NCI-H2196 (cell line): ENCODE measurements at regions not wholly inside any gene's neighbourhood (a gene's known extent, or its start where the extent isn't known, plus 50 kb on each side); places are given as distances from the start of the nearest gene placed in this dataset.

Experiments
- DNase-seq: peaks from one replicate; lab custom pipeline; 2025; ENCODE audit not compliant: unreplicated experiment; lab: John Stamatoyannopoulos, UW

DNA sequence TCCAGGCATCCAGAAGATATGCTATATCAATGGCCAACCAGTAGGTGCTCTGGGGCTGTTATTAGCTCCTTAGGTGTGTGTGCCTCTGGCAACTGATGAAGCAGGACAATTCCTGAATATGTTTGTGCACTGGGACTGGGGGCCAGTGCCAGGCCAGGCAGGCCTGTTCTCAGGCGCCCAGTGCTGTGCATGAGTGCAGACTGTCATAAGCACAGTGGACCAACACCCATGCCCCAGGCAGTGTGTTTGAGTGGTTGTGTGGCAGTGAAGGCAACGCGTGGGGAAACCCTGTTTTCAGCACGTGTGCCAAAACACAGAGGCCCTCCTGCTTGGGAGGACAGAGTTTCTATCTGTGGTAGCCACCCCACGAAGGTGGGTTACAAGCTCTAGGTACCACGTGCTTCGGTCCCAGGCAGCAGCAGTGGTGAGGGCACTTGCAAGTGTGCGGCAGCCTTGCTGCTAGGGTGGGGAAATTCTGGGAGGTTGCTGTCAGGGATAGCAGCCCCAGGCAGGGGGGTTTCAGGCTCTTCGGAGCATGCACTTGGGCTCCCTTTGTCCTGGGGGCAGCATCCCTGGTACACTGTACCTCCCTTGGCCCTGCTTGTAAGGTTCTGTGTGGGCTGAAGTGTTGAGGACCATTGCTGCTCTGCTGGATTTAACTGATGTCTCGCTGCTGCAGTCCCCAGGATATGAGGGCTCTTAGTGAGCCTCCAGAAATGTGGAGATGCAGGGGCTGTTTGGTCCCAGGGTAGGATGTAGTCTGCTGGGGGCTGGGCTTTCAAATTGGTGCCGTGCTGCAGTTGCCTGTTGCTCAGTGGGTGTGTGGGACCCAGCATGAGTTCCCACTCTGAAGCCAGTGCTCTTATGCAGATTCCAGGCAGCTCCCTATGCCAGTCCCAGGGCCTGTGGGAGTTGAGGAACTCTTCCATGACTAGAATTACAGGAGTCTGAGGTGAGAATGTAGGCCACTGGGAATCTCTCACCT lies 280.9 kb downstream of the RPRM start:
- no peak for DNase-seq

DNA sequence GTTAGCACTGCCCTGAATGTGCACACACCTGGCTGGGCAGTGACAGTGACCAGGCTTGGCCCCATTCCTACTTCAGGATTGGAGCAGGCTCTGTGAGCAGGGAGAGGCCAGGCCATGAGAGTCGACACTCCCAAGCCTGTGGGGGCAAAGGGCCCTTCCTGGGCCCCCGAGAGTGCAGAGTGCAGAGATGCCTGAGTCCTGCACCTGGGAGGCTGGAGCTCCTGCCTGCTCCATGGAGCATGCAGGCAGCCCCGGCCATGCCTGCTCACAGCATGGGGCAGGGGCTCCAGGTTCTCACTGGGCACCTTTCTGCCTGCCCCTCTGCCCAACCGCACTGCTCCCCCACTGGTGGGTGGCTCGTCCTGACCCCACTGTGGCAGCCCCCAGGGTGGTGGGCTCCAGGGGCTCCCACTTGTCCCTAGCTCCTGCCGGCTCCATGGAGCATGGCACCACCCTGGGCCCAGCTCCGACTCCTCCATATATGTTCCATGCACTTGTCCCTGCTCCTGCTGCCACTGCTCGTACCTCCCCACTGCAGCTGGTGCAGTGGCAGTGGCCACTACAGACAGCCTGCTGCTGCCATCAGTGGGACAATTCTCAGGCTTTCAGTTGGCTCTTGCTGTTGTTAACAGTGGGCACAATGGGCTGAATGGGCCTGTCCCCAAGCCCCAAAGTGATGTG lies 282.0 kb downstream of the RPRM start:
- no peak for DNase-seq

DNA sequence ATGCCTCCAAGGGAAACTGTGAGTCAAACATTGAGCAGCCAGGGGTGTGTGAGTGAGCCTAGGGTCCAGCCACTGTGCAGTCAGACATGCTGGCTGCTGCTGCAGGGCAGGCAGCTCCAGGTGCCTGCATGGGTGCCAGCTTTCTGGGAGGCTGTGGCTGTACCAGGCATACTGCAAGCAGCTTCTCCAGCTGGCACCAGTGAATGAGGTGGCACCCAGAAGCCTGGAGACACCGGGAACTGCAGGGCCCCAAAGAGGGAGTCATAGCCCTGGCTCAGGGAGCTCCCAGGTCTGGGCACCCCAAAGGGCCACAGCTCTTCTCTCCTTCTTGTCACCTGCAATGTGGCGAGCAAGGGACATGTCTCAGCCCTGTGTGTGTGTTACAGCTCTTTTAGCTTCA lies 283.2 kb downstream of the RPRM start:
- DNase-seq, result no peak

DNA sequence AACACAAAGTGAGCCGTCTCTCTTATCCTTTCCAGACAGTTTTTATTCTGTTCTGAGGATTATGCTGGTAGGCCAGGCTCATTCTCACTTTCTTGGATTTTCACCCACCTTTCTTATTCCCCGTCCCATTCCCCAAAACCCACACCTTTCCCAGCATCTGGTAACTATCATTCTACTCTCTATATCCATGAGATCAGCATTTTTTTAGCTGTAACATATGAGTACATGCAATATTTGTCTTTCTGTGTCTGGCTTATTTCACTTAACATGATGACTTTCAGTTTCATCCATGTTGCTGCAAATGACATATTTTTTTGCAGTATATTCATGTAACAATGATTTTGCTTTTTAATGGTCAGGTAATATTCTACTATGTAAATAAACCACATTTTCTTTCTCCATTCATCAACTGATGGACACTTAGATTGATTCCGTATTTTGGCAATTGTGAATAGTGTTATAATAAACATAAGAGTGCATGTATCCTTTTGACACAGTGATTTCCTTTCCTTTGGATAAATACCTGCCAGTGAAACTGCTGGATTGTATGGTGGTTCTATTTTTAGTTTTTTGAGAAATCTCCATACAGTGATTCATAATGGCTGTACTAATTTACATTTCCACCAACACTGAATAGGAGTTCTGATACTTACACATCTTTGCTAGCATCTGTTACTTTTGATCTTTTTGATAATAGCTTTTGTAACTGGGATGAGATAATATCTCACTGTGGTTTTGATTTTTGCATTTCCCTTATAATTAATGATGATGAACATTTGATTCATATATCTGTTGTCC lies 289.3 kb downstream of the RPRM start:
- no peak for DNase-seq

DNA sequence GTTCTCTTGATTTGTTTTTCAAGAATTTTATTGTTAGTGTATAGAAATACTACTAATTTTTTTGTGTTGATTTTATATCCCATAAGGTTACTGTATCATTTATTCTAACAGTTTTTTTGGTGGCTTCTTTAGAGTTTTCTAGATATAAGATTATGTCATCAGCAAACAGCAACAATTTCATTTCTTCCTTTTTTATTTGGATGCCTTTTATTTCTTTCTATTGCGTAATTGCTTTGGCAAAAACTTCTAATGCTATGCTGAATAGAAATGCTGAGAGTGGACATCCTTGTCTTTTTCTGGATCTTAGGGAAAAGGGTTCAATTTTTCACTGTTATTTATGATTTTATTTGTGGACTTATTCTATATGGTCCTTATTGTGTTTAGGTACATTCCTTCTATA lies 298.8 kb downstream of the RPRM start:
- DNase-seq, result no peak

DNA sequence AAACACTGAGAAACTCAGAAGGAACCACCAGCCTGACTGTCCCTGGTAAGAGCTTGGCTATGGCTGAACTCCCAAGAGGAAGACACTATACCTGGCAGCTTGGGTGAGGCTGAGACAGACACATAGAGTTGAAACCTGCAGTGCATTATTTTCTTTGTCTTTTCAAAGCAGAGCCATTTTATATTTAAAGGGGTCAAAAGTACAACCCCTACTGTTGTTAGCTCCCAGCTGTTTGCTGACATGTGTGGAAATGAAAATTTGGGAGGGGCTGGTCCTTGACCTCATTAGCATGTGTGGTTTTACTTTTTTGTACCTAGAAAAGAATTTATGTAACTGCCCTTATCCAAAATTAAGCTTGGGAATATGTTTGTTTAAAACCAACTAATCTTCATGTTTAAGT lies 309.0 kb downstream of the RPRM start:
- DNase-seq, result no peak

DNA sequence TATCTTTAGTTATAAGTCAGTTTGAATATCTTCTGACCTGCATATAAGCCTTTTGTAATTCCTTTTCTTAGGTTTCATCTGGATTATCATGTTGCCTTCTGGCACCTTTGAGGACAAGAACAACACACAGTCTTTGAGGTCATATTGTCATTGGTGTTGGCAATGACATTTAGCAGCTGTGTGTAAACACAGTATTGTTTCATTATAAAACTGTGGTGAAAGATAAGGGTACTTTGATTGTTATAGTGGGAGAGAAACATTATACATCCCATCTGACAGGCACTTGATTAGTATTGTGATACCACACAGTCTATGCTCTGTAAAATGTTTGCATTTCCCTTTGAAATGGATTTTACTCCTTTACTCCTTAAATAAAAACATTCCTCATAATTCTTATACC lies 313.5 kb downstream of the RPRM start:
- no peak for DNase-seq

DNA sequence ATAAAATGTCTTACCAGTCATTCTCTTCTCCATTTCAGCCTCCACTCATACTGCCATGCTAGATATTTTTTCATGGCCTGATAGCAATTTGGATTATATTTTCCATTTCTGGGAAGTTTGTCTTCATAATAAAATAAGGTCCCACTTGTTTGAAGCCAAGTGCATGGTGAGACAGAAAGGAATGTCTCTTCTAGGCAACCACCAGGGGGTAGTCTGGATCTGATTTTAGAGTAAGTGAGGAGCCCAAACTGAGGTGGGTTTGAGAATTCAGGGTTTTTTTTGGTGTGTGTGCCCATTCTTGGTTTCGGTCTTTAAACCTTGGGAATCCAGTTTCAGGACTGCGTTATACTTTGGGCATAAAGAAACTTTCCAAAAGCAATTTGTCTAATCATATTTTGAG lies 315.5 kb downstream of the RPRM start:
- no peak for DNase-seq

DNA sequence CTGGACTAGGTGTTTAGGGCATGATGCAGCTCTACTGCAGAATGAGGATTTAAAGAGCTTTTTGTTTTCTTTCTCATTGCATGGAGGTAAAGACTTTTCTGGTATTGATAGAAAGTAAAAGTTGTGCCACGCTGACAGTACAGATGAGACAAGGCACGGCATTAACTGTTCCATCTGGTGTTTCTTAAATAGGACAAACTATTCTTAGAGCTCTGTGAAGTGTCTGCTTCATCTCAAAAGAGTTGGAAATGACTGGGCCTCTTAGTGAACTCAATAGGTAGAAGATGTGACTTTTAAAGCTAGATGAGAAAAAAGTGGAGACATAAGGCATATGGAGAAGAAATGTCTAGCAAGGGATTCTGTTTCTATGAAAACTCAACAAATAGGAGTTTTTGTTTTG lies 321.8 kb downstream of the RPRM start:
- no peak for DNase-seq

DNA sequence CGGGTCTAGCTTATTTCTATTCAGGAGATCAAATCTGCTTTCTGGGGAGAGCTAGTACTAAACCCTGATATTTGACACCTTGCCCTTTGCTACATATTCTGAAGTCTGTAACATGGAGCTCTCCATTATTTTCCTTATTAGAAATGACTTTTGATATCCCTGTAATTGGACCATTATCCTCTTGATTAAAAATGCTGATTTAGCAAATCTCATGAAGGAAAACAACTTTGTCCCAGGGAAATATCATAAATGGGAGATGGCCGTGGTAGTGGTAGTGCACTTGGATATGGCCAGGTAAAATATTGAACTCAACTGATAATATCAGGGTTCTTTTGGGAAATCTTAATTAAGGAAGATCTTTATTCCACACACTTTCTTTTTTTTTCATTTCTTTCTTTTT lies 326.5 kb downstream of the RPRM start:
- DNase-seq, result no peak

DNA sequence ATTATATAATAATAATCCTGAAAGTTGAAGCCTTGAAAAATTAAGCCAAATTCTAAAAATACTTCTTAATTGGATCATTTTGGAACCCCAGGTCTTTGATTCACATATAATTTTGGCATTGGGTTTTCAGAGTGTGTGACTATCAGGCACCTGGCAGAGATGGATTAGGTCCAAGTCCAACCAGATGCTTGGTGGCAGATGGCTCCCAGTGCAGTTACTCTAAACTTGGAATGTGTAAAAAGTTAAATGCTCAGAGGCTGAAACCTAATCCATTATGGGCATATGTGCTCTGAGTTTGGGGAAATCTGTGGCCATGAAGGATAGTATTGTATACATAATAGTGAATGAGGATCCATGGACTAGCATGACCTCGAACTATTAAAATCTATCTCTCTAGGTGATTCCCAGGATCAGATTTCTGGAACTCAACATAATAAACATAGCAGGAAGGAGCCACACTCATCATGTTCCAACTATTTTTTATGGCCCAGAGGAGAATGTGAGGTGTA lies 333.0 kb downstream of the RPRM start:
- no peak for DNase-seq

DNA sequence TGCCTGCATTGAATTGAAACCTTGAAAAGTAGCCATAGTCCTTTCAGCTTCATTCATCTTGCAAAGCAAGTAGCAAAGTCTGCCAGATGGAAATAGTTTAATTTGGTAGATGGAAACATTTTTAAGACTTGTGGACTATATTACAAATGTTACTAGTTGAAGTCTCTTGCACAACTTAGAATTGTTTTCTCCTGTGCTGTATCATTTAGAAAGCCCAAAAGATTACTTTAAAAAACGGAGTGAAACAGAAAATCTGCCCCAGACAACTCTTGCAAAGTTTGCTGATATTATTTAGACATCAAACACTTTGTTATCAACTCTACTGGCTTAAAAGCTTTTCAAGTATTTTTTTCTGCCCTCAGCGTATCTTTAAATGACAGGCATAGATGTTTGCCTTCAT lies 335.0 kb downstream of the RPRM start:
- no peak for DNase-seq

DNA sequence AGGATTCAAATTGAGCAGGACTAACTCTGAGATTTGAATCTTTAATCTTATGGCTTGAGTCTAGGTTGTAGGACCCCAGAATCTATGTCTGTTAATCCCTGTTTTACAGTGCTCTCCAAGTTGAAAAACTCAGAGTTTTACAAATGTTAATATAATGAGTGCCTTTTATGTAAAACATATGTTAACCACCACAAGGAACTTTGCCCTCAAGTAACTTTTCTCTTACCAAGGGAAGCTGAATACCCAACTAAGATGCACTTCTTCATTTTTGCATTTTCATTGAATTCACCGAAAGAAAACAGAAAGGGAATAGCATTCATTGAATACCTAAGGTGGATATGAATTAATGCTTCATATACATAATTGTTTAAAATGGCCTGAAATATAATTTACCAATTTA lies 338.1 kb downstream of the RPRM start:
- DNase-seq, result no peak

DNA sequence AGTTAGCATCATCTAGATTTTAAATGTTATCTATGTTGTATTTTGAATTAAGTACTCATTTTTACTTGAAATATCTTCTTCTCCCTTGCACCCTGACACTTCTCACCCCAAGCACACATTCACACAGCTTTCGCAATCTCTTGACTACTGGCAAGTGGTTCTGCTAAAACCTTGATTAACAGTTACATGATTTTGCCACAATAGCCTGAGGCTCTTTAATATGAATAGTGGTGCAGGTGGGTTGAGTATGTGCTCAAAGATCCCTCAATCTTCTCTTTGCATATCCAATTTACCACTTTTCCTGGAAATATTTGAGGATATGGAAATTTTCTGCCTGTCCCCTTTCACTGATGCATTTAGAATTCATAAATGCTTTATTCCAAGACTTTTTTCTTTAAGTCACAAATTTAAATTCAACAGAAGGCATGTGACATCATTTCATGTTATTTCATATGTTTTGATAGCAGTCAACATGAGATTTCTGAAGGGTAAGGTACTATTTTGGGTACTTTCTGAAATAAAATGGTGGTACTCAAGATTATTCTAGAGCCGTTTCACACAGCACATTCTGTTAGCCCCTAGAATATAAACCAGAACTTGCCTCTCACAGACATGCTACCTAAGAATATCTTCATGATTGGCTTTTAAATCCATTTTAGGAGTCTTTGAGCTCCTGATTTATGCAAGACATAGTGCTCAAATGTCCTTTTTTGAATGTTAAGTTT lies 339.7 kb downstream of the RPRM start:
- DNase-seq, result no peak

DNA sequence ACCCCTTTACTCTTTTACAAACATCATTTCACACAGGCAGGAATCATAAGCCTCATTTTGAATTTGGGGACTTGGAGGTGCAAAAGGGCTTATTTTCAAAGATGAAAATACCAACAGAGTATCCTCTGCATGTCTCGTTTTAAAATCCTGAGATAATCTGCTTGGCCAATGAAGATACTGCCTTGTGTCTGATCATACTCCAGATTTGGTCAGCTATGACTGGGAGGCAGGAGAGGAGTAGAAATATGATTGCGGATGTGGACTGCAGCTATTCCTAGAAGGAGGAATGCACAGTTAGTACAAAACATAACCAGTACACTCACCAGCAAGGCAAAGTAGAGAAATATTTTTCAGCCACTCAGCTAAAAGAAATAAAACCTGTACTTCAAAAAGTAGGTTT lies 342.3 kb downstream of the RPRM start:
- no peak for DNase-seq

DNA sequence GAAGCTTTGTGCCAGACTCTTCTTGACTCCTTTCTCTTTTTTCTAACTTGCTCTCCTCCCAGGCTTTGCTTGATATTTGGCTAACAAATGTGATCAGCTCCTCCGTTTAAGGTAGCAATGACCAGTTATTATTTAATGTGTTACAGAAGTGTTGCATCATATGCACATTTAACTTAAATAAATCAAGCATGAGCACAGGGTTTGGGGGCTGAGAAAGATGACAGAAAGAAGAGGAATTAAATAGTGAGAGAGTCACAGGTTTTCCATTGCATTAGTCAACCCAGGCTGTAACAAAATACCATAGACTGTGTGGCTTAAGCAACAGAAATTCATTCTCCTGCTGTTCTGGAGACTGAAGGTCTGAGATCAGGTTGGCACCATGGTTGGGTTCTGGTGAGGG lies 343.8 kb downstream of the RPRM start:
- DNase-seq, result no peak

DNA sequence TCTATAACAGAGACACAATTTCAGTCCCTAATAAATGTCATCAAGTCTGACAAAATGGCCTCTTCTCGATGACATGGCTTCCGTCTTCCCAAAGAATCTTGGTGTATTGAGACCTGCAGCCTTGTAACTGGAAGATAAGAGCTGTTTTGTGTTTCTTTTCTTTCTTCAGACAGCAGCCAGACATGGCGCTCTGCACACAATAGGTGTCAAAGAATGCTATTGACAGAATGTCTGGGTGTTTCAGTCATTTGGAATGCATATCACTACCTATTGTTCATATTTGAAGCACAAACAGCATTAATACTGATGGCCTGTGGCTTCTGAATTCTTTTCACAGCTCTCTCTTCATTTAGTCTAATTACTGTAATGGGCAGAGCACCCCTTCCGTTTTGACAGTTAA lies 344.8 kb downstream of the RPRM start:
- DNase-seq, result no peak

DNA sequence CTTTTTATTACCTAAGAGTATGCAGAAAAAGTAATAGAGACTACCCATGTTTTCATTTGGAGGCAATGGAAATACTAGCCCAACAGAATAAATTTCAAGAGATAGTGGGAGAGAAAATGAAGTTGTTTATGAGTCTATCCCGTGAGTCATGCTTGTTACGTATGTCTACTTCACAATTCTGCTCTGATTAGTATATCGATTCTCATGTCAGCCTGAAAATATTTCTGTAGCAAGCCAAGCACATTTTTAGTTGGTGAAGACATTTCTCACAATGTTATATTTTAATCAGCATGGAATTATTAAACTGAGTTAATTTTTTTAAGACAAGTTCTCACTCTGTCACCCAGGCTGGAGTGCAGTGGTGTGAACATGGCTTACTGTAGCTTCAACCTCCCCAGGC lies 346.1 kb downstream of the RPRM start:
- no peak for DNase-seq

DNA sequence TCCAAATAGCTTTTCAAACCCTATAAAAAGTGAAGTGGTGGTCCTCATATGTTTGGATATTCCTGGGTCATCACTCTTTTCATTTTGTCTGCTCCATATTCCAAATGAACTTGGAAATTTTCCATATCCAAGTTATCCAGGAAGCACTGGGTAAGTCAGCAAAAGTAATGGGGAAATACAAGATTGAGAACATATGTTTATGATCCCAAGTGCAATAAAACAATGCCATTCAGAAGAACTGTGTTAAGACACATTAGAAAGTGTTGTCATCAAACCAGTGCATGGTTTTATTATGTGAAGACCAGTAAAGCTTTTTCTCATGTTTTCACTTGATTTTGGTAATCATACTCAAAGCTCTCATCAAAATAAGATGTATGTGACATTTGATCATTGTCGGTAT lies 363.4 kb downstream of the RPRM start:
- DNase-seq, result no peak

DNA sequence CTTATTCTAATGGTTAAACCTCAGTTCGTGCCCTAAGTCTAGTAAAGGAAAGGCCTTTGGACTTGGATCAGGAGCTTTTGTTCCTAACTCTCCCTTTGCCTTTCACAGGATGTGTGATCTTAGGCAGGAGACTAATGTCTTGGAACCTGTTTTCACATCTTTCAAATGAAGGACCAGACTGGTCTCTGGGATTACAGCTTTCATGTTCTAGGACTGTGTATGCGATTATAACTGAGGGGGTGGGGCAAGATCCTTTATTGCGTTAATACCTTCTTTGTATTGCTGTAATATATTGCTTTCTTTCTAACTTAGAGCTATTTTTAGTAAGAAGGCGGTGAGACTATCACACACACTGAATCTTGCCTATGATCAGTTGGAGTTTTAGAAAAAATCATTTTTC lies 368.1 kb downstream of the RPRM start:
- no peak for DNase-seq

DNA sequence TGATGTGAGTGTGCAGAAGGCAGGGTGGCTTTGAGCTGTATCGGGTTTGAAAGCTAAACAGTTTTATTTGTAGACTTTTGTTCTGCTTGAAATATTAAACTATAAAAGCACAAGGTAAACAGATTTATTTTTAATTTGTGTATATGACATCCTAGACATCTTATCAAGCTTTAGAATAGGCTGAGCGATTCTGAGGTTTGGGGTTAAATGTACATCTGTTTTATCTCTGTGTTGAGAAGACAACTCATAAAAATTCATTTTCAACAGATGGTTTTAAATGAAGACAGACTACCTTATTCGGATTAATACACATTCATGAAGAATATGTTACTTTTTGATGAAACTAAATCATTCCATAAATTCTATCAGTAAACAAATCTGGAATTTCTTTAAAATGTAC lies 368.8 kb downstream of the RPRM start:
- no peak for DNase-seq
